HG02973 (cell line): ENCODE measurements at regions not wholly inside any gene's neighbourhood (a gene's known extent, or its start where the extent isn't known, plus 50 kb on each side); places are given as distances from the start of the nearest gene placed in this dataset.

Experiments used
- ATAC-seq: cut with Tn5 transposase; IDR thresholded peaks from one replicate; pipeline ENCODE4 v1.9.1; 2021; ENCODE audit warnings: moderate library complexity; ENCODE audit not compliant: unreplicated experiment

GRCh38 chr12:102539651-102540553 is 59.5 kb upstream of the IGF1 start:
- no peak for ATAC-seq

- no peak for ATAC-seq
Observed at GRCh38 chr12:102535306-102535705, 54.9 kb upstream of the IGF1 start.

- no peak for ATAC-seq
Observed at GRCh38 chr12:102534899-102535298, 54.5 kb upstream of the IGF1 start.

GRCh38 chr12:102533483-102534215 is 53.3 kb upstream of the IGF1 start:
- ATAC-seq: no peak
